Cardiac fibroblast (primary cell): ENCODE measurements at regions not wholly inside any gene's neighbourhood (a gene's known extent, or its start where the extent isn't known, plus 50 kb on each side); places are given as distances from the start of the nearest gene placed in this dataset.

ENCODE experiments used
- DNase-seq, 2 donors: peaks; one replicate each; pipeline versions ENCODE4 v3.0.0 to v3.0.0-alpha.2; 2010; ENCODE audit warnings: low read depth in 2 of 2
- H3K4me3 ChIP-seq, 2 donors: replicated peaks in 1 of 2; 1 replicate in 1 of 2; 2 replicates in 1 of 2; pipeline ENCODE4 v1.5.1; 2011; ENCODE audit warnings: low read depth in 2 of 2, low read length in 2 of 2, mild to moderate bottlenecking in 2 of 2, moderate library complexity in 1 of 2
- TF ChIP-seq, protein P1 (sequence below): IDR thresholded peaks from one replicate; pipeline ENCODE4 v1.5.1; 2011; ENCODE audit warnings: low read depth, mild to moderate bottlenecking, low read length, inconsistent platforms

DNA sequence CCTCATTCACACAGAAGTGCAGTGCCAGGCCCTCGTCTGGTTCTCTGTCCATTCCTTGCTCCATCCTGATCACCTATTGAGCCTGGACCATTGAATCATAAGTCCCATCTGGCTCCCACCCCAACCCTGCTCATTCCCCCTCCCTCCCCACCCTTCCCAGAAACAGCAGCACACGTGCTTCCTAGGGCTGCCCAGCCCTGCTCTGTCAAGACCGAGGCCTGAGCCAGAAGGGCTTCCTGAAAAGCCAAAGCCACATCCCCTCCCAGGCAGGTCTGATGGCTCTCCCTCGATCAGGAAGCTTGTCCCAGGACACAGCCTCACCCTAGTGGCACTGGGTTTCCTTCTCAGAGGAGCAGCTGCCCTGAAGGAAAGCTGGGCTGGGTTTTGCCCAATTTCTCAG is 79.8 kb upstream of the FZD7 start:
- TF ChIP-seq, protein P1, sequence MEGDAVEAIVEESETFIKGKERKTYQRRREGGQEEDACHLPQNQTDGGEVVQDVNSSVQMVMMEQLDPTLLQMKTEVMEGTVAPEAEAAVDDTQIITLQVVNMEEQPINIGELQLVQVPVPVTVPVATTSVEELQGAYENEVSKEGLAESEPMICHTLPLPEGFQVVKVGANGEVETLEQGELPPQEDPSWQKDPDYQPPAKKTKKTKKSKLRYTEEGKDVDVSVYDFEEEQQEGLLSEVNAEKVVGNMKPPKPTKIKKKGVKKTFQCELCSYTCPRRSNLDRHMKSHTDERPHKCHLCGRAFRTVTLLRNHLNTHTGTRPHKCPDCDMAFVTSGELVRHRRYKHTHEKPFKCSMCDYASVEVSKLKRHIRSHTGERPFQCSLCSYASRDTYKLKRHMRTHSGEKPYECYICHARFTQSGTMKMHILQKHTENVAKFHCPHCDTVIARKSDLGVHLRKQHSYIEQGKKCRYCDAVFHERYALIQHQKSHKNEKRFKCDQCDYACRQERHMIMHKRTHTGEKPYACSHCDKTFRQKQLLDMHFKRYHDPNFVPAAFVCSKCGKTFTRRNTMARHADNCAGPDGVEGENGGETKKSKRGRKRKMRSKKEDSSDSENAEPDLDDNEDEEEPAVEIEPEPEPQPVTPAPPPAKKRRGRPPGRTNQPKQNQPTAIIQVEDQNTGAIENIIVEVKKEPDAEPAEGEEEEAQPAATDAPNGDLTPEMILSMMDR: no peak
- no peak for DNase-seq
- H3K4me3 ChIP-seq: no peak overlapping the region

DNA sequence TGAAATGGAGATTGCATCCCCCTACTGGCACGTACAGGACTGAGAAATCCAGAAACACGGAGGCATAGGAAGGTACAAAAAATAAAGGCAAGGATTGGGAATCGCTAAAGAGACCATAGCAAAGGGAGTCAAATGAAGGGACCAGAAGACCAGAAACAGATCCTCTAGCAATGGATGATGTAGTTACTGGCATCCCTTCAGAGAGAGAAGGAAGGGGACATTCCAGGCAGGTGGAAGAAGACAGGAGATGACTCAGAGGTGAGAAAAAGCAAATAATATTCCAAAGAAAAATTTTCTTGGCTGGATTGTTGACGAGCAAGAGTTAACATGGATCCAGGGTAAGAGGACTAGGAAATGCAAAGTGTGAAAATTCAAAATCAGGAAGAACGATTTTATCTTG is 78.4 kb upstream of the FZD7 start:
- no peak for DNase-seq
- H3K4me3 ChIP-seq: no peak overlapping the region
- TF ChIP-seq, protein P1: no peak

DNA sequence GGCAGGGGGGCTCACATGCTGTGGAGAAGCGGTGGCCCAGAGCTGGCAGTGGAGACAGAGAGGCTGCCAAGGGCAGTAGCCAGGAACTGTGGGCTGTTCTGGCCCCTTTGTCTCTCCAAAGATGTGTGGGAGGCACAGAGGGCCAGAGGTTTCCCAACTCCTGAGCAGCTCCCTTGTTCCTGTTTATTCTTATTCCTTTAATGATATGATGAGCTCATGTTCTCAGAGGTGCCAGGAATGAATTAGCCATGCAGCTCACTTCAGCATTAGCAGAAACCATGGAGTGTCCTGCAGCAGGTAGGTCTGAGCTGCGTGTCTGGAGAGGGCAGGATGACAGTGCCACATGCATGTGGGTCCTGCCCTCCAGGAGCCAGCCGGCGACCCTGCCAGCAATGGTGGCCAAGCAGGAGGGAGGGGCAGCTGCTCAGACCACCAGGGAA is 77.9 kb upstream of the FZD7 start:
- TF ChIP-seq, protein P1: no peak
- H3K4me3 ChIP-seq: no peak overlapping the region
- peak in 1 of 2 donors; percentile 49 for DNase-seq

DNA sequence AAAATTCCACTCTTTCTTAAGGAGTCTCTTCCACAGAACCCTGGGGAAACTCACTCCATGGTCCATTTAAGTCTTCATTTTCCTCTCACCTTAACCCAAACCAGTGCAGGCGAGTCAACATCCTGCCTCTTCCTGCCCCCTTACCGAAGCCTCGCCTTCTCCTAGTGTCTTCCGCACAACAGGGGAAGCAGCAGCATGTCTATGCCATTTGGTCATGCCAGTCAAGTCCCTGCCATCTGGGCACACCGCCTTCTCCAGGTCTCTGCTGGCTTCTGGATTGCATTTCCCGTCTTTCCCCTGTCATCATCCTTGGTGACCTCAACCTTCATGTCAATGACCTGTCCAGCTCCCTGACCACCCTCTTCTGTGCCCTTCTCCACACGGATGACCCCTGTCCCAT is 77.3 kb upstream of the FZD7 start:
- no peak overlapping the region for H3K4me3 ChIP-seq
- TF ChIP-seq, protein P1: no peak
- DNase-seq: no peak

DNA sequence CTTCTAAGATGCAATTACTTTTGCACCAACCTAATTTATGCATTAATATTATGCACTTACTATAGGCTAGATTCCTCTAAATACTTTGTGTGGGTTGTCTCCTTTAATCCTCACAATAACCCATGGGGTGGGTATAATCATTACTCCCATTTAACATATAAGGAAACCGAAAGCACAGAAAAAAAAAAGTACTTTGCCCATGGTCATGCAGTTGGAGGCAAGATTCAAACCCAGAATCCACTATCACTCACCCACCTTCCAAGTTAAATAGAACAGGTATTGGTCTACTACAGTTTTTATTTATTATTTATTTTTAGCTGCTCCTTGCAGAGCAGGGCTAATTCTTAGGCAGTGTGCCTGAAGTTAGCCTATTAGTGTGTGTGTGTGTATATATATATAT is 76.6 kb upstream of the FZD7 start:
- H3K4me3 ChIP-seq: no peak overlapping the region
- TF ChIP-seq, protein P1: no peak
- no peak for DNase-seq

DNA sequence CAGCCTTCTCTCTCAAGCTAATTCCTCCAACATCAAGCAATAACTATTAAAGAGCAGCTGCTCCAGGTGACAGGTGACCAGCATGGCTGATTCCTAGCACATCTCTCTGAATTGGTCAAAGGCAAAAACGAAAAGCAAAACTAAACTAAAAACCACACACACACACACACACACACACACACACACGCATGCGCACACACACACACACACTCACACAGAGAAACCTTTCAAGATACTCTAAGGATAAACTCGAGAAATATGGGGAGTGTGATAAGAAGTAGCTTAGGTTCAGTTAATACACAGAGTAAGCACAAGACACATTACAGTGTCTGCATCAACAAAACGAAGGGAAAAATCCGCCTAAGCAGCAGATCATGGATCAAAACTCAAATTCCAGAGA is 74.5 kb upstream of the FZD7 start:
- DNase-seq: no peak
- TF ChIP-seq, protein P1: no peak
- H3K4me3 ChIP-seq: no peak overlapping the region

DNA sequence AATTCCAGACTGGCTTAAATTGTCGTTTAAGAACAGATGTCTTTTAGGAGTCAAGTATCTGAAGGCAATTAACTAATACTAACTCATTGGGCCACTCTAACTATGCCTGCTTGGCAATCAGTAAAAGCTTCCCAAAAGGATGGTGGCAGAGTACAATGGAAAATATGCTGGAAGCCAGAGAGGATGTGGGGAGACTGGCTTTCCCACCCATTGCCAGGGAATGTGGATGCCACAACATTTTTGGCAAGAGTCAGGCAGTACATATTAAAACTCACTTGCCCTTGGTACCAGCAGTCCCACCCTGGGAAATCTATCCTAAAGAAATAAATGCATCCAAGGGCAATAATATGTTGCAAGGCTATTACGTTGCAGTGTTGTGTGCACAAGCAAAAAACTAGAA is 74.0 kb upstream of the FZD7 start:
- TF ChIP-seq, protein P1: no peak
- peak in 1 of 2 donors; percentile 15 for DNase-seq
- no peak overlapping the region for H3K4me3 ChIP-seq
